GM04503 (cell line): ENCODE measurements at regions not wholly inside any gene's neighbourhood (a gene's known extent, or its start where the extent isn't known, plus 50 kb on each side); places are given as distances from the start of the nearest gene placed in this dataset.

Experiments used
- DNase-seq: peaks from one replicate; pipeline ENCODE4 v3.0.0-alpha.2; 2012; ENCODE audit warnings: low read depth

DNA sequence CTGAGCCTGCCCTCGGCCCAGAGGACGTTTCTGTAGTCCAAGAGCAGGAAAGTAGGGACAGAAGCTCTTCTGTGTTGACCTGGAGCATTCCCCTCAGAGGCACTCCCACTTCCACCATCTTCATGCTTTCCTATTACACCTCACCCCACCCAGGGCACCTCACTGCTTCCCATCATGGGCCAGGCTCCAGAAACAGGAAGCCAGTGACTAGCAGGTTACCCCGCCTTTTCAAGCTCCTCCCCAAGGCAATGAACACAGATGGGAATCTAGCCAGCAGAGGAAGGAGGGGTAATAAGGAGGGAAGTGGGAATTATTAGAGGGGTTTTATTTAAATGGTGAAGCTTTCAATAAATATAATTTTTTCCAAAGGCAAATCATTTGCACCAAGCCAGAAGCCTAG lies 308.8 kb upstream of the MGAT5 start:
- no peak for DNase-seq

DNA sequence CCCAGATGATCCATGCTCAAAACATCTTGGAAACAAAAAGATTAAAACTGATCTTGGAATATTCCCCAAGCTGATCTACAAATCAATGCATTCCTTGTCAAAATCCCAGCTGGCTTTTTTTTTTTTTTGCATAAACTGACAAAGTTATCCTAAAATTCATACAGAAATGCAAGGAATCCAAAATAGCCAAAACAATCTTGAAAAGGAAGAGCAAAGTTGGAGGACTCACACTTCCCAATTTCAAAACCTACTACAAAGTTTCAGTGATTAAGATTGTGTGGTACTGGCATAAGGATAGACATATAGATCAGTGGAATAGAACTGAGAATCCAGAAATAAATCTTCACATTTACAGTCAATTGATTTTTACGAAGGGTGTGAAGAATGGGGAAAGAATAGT lies 306.8 kb upstream of the MGAT5 start:
- no peak for DNase-seq

DNA sequence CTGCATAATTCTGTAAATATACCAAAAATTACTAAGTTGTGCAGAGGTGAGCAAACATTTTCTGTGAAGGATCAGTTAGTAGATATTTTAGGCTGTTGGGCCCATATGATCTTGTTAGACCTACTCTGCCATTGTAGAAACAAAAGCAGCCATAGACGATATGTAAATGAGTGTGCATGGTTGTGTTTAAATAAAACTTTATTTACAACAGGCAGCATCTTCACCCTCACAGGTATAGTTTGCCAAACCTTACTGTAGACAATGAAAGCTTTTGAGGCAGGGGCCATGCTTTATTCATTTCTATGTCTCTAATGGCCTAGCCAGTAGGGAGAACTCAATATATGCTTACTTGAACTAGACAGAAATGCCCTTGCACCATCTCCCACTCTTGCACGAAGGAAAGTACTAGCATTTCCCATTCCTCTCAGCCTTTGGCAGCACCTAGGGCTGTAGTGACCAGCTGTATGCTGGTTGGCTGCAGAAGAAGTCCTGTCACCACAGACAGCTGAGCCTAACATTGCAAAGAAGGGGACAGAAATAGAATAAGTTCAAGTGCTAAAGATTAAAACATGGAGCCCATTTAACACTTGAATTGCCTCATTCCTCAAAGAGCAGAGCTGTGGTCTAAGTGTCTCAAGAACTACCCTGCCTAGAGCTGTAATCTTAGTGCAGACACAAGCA lies 305.1 kb upstream of the MGAT5 start:
- DNase-seq = no peak

DNA sequence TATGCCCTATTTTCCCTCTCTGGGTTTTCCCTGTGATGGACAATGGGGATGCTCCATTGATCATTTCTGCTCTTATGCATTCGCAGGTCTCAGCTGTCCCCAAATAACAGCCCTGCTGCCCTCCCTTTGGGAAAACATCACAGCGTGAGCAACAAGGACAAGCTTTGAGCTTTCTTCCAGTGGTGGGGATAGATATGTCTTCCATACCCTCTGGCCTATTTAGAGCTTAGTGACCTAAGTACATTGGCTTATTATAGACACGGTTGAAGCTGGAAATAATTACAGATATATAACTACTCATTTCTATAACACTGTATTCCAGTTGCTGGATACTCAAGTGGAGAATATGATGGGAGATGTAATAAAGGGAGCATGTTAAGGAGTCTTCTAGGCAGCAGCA lies 304.3 kb upstream of the MGAT5 start:
- no peak for DNase-seq

DNA sequence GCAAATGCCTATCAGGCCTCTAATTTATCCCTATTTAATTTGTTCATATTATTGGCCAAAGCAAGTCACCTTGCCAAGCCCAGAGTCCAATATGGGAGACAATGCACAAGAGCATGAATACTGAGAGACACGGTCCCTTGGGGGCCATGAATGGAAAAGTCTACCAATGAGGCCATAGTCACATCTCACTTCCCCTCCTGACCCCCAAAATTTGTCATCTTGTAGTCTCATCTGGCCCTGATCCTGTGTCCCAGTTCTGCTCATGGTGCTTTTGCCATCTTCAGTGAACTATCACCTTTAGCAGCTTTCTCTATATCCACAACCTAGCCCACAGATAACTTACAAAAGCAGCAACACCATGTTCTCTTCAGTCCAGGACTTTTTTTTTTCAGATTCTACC lies 302.7 kb upstream of the MGAT5 start:
- no peak for DNase-seq

DNA sequence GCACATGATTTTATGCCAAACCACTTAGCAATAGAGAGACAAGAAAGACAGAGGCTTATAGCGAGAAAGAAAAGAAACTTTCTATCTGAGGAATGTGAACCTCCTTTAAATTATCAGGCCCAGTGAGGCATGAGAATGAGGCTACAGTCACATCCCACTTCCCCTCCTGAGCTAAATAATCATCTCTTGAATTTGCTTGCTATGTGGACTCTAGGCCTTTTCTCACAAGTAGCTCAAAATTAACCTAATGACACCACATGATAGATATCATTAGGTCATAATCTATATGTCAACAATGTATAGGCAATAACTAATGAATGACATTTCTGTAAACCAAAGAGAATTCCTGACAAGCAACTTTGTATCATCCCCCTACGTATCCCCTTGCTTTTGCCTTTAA lies 301.5 kb upstream of the MGAT5 start:
- no peak for DNase-seq

DNA sequence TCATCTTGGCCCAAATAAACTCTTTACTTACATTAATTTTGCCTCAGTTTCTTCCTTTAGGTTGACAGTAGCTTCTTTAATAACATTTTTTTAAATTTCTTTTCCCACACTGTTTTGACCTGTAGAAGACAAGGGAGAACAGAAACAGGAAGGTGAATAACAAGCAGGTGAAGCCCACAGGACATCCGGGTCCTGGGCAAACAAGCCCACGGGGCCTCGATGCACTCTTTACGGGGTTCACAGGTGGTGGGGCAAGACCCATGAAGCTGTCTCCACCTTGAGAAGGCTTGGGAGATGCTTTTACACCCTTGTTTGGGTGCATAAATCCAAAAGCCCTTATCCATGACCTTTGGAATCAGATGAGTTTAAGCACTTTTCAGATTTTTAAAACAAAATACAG lies 301.0 kb upstream of the MGAT5 start:
- DNase-seq = no peak

DNA sequence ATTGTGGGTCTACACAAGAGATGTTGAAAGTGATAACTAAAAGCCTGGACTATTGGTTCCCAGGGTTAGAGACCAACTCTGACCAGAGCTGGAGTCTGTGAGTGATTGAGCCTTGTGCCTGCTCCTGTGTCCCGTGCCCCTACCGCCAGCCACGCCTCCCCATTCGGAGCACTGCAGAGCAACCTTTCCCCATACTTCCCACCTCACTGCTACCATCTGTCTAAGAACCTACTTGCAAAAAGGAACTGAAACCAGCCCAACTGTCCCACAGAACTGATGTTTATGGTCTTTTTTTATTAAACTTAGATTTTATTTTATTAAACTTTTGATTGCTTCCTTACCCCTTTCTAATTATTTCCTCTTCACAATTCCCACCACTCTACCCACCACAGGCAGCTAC lies 300.3 kb upstream of the MGAT5 start:
- no peak for DNase-seq

DNA sequence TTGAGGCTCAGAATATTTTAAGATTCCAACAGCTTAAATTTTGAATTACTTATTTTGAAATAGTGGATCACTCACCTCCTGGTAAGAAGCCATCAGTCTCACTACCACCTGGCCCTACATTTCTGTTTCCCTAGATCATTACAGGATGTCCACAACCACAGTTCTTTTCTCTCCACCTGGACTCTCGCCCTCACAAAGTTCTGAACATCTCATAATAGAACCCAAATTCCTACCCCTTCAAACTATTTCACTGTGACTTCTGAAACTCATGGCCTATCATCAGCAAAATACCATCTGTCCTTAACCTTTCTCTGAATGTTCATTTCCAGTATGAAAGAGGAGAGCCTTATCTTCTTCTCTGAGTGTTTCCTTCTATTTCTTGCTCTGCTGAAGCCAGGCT lies 299.2 kb upstream of the MGAT5 start:
- no peak for DNase-seq

DNA sequence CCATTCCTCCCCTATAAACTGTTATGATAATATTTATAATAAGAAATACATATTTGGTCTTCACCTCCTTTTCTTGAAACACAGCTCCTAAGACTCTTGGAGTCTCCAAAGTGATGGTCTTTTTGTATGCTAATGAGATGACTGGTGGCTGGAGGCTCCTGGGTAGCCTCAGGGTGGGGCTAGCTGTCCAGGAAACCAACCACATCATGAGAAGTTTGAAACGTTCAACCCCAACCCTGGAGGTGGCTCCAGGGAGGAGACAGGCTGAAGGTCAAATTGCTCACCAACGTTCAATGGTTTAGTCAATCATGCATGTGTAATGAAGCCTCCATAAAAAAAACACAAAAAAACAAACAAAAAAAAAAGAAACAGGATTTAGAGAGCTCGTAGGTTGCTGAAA lies 298.7 kb upstream of the MGAT5 start:
- no peak for DNase-seq

DNA sequence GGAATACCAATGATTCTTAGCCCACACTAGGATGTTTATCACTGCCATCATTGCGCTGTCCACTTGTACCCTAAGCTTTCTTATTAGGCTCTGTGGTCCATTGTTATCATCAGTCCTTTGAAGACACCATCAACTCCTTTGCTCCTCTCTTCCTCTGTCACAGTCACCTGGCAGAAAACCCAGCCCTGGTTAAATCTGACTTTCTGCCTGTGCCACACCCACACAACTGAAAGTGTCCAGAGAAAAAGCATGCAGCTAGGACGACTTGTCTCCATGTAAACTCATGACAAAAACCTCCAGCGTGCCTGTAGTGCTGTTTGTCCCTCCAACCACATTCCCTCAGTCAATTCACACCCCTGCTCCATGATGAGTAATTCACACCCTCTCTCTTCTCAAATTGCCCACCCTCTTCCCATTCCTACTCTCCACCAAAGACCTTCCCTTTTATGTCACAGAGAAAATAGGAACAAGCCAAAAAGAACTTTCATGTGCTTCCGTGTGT lies 297.4 kb upstream of the MGAT5 start:
- DNase-seq = no peak

DNA sequence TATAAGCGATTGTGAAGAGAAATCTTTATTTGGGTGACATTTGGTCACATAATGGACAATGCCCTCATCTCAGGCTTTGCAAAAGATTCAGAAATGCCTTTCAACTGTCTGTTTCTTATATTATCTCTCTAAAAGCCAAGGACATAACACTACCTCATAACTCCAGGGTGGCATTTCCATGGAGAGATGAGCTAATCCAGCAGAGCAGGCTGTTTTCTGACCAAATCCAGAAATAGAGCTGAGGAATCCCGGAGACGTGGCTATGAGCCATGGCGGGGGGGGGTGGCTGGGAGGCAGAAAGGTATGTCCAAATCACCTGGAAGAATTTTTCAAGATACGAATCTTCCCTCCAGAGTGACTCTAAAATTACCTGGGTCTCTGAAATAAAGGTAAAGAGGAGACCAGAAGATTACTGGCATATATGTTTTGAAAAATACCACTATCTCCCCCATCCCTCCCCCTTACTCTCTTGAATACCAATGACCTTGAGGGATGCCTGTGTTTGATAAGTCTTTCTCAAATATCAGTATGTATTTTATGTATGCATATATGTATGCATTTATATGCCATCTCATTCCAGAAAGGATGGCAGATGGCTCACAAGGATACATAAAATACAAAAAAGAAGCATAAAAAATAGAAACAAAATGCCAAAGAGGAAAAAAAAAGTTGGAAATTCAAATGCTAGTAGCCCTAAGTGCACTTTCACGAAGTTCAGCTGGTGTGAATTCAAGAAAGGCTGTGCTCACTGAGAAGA lies 296.0 kb upstream of the MGAT5 start:
- DNase-seq = no peak

DNA sequence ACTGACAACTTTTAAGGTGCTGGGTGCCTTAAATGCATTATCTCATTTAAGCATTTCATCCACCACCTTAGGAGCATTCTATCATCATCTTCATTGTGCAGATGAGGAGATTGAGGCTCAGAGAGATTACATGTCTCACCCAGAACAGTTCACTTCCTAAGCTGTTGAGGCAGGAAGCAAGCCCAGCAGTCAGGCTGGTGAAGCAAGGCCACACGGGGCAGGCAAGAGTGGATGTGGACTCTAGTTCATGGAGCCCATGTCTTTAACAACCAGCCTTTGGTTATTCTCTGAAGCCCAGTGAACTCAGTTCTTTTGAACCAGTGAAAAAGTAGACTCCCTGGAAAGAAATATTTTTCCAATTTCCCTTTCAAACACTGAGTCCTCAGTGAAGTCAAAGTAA lies 294.8 kb upstream of the MGAT5 start:
- DNase-seq = no peak

DNA sequence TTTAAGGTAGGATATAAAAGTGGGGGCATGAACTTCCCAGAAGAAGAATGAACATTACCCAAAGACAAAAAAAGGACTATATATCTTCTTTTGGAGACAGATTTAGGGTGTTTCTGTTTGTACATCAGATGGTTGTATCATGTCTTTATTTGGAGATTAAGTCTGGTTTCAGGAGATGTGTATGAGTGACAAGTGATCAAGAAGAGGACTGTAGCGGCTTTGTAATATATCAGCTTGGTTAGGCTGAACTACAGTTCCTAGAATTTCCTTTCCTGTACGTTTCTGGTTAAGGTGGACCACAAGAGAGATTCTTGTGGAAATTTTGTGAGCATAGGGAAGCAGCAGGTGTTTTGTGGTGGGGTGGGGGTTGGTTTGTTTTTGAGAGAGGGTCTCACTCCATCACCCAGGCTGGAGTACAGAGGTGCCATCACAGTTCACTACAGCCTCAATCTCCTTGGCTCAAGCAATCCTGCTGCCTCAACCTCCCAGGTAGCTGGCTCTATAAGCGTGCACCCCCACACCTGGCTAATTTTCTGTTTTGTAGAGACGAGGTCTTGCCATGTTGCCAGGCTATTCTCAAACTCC lies 287.1 kb upstream of the MGAT5 start:
- DNase-seq = no peak

DNA sequence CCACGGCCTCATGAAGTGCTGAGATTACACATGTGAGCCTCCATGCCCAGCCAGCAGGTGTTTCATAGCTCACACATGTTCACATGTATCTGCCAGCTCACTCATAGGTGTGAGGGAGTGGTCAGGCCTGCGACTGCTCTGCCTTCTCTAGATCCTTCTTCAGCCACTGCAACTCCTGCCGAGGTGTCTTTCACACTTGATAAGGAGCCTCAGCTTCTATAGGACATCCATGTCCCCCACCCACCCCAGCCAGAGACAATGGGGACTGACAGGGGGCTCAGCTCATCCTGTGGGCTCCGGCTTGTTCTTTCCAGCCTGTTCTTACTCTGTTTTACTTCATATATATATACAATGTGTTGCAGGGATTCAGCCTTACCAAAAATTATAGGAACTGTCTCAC lies 286.5 kb upstream of the MGAT5 start:
- no peak for DNase-seq

DNA sequence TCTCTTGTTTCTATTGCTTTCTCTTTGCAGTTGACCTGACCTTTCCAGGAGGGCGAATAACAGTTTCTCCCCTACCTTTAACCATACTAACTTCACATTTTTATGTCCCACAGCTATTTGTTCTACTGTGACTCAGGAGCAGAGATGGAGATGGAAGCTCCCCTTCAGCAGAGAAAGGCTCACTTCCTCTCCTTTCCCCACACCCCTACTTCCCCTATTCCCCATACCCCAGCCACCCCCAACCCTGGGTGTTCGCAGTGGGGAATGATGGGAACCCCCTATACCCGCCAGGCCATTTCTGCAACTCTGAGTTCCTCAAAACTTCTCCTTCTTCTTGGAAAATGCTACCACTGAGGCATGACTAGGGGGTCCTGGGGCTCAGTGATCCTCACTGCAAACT lies 285.4 kb upstream of the MGAT5 start:
- DNase-seq = no peak

DNA sequence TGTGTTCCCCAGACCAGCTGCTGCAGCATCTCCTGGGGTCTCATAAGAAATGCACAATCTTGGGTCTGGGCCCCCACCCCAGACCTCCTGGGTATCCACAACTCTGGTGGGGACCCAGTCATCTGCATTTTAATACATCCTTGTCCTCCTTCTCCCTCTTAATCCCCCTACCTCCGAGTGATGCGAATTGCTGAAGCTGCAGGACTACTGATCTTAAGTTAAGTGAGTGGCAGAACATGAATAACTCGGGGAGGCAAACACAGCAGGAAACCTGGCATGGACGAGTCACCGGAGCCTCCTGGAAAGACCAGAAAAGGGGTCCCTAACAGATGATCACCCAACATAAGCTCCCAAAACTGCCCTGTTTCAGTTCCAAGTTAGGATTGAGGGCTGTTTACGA lies 283.2 kb upstream of the MGAT5 start:
- no peak for DNase-seq

DNA sequence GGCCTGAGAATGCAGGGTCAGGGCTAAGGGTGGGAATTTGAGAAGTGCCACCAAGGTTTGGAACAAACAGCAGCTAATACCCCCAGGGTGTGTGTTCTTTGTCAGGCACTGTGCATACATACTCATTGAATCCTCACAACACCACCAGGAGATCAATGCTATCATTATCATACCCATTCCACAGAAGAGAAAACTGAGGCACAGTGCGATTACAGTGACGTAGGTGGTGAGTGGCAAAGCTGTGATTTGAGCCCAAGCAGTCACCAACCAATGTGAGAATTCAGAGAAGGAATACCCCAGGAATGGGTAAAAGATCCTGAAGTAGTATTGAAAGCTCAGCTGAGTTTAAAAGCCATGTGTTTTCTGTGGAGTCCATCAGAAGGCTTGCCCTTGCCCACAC lies 281.6 kb upstream of the MGAT5 start:
- DNase-seq = no peak

DNA sequence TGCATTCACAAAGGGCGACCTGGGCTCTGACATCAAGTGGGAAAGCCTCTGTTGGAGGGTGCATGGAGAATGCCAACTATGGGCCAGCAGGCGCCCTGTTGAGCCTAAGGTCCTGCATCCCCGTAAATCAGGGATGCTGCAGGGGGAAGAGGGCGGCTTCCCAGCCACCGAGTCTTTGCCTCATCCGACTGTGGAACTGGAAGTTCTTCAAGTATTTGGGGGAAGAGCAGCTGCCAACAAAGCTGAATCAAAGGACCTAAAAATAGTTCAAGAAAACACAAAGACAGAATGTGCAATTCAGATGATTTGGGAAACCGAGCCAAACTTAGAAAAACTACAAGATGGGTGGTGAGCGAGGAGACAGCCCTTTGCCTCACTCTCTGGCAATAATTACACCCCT lies 281.1 kb upstream of the MGAT5 start:
- DNase-seq = peak; percentile 35

DNA sequence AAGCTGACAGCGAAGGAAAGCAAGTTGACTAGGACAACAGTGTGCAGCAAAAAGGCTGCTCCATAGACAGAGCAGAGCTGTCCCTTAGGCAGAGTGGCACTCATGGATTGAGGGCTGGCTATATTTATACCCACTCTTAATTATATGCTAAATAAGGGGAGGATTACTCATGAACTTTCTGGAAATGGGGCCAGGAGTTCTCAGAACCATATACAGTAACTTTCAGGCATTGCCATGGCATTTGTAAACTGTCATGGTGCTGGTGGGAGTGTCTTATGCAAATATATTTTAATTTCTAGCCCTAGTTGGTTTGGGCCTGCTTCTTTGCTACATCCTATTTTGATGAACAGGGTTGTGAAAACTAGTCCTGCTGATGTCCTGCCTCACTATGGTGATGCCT lies 279.5 kb upstream of the MGAT5 start:
- no peak for DNase-seq

DNA sequence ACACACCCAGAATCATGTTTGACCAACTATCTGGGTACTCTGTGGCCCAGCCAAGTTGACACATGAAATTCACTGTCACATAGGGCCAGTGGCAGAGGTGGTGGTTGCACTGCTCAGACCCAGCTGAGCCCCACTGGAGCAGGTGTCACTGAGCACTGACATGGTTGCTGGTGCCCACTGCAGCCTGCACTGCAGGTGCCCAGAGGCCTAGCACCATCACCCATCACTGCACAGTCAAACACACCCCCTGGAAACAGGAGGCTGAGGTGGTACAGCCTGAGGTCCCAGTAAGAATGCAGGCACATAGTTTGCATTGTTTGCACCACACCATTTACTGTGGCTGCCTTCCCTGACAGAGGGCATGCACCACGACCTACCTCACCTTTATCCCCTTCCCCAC lies 278.7 kb upstream of the MGAT5 start:
- no peak for DNase-seq

DNA sequence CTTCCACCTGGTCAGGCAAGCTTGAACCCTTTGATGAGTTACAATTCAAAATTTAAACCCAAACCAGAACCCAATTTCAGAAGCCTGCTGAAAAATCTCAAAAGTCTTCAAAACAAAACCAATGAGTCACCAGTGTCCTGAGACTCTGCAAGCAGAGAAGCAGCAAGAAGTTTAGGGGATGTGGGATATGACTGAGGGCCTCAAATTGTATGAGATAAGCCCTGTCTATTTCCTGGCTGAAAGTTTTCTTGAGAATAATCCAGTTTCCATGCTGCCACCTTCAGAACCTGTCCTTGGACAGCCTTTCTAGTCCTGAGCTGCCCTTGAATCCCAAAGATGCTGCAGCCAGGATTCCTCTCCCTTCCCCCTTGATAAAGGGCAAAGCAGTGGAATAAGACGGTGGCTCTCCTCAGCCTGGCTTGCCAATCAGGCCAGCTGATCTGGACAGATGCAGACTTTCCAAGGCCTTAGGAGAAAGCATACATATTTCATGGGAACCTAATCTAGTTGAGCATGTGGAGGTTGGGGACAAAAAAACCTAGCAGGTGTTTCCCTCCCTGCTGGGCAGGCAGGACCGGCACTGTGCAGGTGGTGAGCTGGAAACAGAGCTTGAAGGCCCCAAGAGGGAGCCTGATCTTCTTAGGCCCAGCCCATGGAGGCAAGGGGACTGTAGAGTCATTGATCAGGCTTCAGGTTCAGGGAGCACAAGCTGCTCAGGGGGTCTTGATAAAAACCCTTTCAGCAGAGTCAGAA lies 278.0 kb upstream of the MGAT5 start:
- DNase-seq = no peak

DNA sequence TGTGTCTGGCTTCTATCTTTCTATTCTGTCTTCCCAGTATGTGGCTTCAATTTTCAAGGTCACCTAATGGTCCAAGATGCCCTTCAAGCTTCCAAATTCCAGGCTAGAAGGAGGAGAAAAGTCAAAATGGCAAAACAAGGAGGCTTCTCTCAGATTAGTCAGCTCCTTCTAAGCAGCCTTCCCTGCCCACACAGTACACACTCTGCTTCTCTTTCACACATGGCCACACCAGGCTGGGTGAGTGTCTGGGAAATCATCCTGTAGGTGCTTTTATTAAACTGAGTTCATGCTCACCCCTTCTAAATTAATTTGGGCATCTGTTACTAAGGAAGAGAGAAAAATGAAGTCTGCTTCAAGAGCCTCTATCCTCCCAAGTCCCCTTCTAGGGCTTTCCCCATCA lies 277.2 kb upstream of the MGAT5 start:
- DNase-seq = no peak
